GM08714 (cell line): ENCODE measurements at regions not wholly inside any gene's neighbourhood (a gene's known extent, or its start where the extent isn't known, plus 50 kb on each side); places are given as distances from the start of the nearest gene placed in this dataset.
"Not testable (repeated sequence)": the region's sequence is repeated elsewhere in the genome, so short reads cannot be mapped to it uniquely, and the experiment has no call there.

ENCODE experiments used
- H3K4me3 ChIP-seq: fragments of 200-500 bp; sonication (Bioruptor generic); 2 replicates; pipeline ENCODE4 v1.5.1; 2014; ENCODE audit warnings: mild to moderate bottlenecking, low read length, inconsistent platforms
- ZNF274 ChIP-seq: IDR thresholded peaks from 2 replicates; pipeline ENCODE4 v1.6.1; 2012; ENCODE audit warnings: mild to moderate bottlenecking, low read depth, low read length

- TF ChIP-seq ZNF274 = no peak
These were observed 281.7 kb upstream of the NT5E start for GRCh38 chr6:85168146-85168545.

GRCh38 chr6:85166114-85166741, 283.7 kb upstream of the NT5E start:
- no peak overlapping the region for H3K4me3 ChIP-seq
- TF ChIP-seq ZNF274 = no peak

More at GRCh38 chr6:85168146-85168545, 281.7 kb upstream of the NT5E start:
- H3K4me3 ChIP-seq = no peak overlapping the region

GRCh38 chr6:85163156-85164080, 286.5 kb upstream of the NT5E start:
- H3K4me3 ChIP-seq = no peak overlapping the region

GRCh38 chr6:85157311-85157710, 292.6 kb upstream of the NT5E start:
- H3K4me3 ChIP-seq = no peak overlapping the region
- no peak for TF ChIP-seq ZNF274

More at GRCh38 chr6:85163156-85164080, 286.5 kb upstream of the NT5E start:
- TF ChIP-seq ZNF274 = no peak

GRCh38 chr6:85143676-85144075, 306.2 kb upstream of the NT5E start:
- no peak overlapping the region for H3K4me3 ChIP-seq
- no peak for TF ChIP-seq ZNF274

GRCh38 chr6:85137865-85138264, 312.0 kb upstream of the NT5E start:
- TF ChIP-seq ZNF274 = no peak

GRCh38 chr6:85136310-85136709, 313.6 kb upstream of the NT5E start:
- no peak overlapping the region for H3K4me3 ChIP-seq
- no peak for TF ChIP-seq ZNF274

More at GRCh38 chr6:85137865-85138264, 312.0 kb upstream of the NT5E start:
- H3K4me3 ChIP-seq = no peak overlapping the region

- TF ChIP-seq ZNF274 = no peak
These were observed 314.3 kb upstream of the NT5E start for GRCh38 chr6:85135376-85136094.

GRCh38 chr6:85134172-85134571, 315.7 kb upstream of the NT5E start:
- H3K4me3 ChIP-seq = no peak overlapping the region
- TF ChIP-seq ZNF274 = no peak

More at GRCh38 chr6:85135376-85136094, 314.3 kb upstream of the NT5E start:
- no peak overlapping the region for H3K4me3 ChIP-seq

- TF ChIP-seq ZNF274 = no peak
- H3K4me3 ChIP-seq = no peak overlapping the region
These were observed 317.8 kb upstream of the NT5E start for GRCh38 chr6:85132091-85132490.

- no peak overlapping the region for H3K4me3 ChIP-seq
- no peak for TF ChIP-seq ZNF274
These were observed 319.1 kb upstream of the NT5E start for GRCh38 chr6:85130743-85131142.

- no peak overlapping the region for H3K4me3 ChIP-seq
- TF ChIP-seq ZNF274 = no peak
These were observed 320.0 kb upstream of the NT5E start for GRCh38 chr6:85129881-85130280.

GRCh38 chr6:85128781-85129180, 321.1 kb upstream of the NT5E start:
- no peak overlapping the region for H3K4me3 ChIP-seq
- no peak for TF ChIP-seq ZNF274

GRCh38 chr6:85128256-85128655, 321.6 kb upstream of the NT5E start:
- H3K4me3 ChIP-seq = not testable (repeated sequence)

- TF ChIP-seq ZNF274 = no peak
- no peak overlapping the region for H3K4me3 ChIP-seq
These were observed 322.1 kb upstream of the NT5E start for GRCh38 chr6:85127696-85128243.
